Endodermal cell (in vitro differentiated cells): ENCODE measurements at regions not wholly inside any gene's neighbourhood (a gene's known extent, or its start where the extent isn't known, plus 50 kb on each side); places are given as distances from the start of the nearest gene placed in this dataset.

Experiments used
- DNase-seq: peaks from one replicate; pipeline ENCODE4 v3.0.0-alpha.2; 2017
- H3K27ac ChIP-seq: 2 replicates; pipeline ENCODE4 v1.5.1; 2013; ENCODE audit warnings: mild to moderate bottlenecking, low read depth, low read length, moderate library complexity
- H3K27me3 ChIP-seq: 2 replicates; pipeline ENCODE4 v1.6.1; 2013; ENCODE audit warnings: mild to moderate bottlenecking, low read length, moderate library complexity; ENCODE audit not compliant: insufficient read depth, control insufficient read depth, poor library complexity, severe bottlenecking
- H3K36me3 ChIP-seq: 2 replicates; pipeline ENCODE4 v1.7.0; 2013; ENCODE audit warnings: mild to moderate bottlenecking, low read length, moderate library complexity; ENCODE audit not compliant: control insufficient read depth, insufficient read depth
- H3K4me1 ChIP-seq: one replicate; pipeline ENCODE4 v1.7.0; 2013; ENCODE audit warnings: low read length; ENCODE audit not compliant: control insufficient read depth, insufficient read depth
- H3K4me3 ChIP-seq: 2 replicates; pipeline ENCODE4 v1.5.1; 2013; ENCODE audit warnings: mild to moderate bottlenecking, low read length, moderate library complexity
- H3K9ac ChIP-seq: 2 replicates; pipeline ENCODE4 v1.6.1; 2013; ENCODE audit warnings: mild to moderate bottlenecking, low read length, moderate library complexity; ENCODE audit not compliant: poor library complexity, severe bottlenecking; ENCODE audit errors: extremely low read depth
- H3K9me3 ChIP-seq: 2 replicates; pipeline ENCODE4 v1.6.1; 2013; ENCODE audit warnings: mild to moderate bottlenecking, low read length, moderate library complexity; ENCODE audit not compliant: control insufficient read depth
- H3K27ac Mint-ChIP-seq: 2 replicates; pipeline ENCODE4 v1.8.0; 2020; ENCODE audit warnings: mixed read lengths
- H3K27me3 Mint-ChIP-seq: 2 replicates; pipeline ENCODE4 v1.8.0; 2021; ENCODE audit warnings: mild to moderate bottlenecking, mixed read lengths; ENCODE audit not compliant: insufficient read depth
- H3K36me3 Mint-ChIP-seq: 2 replicates; pipeline ENCODE4 v1.8.0; 2020; ENCODE audit warnings: low read depth, mixed read lengths
- H3K4me1 Mint-ChIP-seq: 2 replicates; pipeline ENCODE4 v1.8.0; 2020; ENCODE audit warnings: mixed read lengths
- H3K4me3 Mint-ChIP-seq: 2 replicates; pipeline ENCODE4 v1.8.0; 2020; ENCODE audit warnings: mild to moderate bottlenecking, moderate library complexity, mixed read lengths
- H3K9me3 Mint-ChIP-seq: 2 replicates; pipeline ENCODE4 v1.8.0; 2020; ENCODE audit warnings: mild to moderate bottlenecking, mixed read lengths
- WGBS, 2 experiments: methylation state at CpG; one replicate each; pipeline versions ENCODE4 v1.1.5 to v1.1.7; 2013; ENCODE audit warnings: missing lambda C conversion rate in 2 of 2, mixed read lengths in 1 of 2; ENCODE audit not compliant: insufficient coverage in 1 of 2, insufficient read length in 1 of 2; 5-methylcytosine and 5-hydroxymethylcytosine counted together
- TF ChIP-seq, protein P1 (sequence below): fragments of 200-600 bp; sonication (generic); conservative IDR thresholded peaks from 2 replicates; pipeline ENCODE4 v1.5.0; 2021; ENCODE audit warnings: antibody characterized with exemption, mild to moderate bottlenecking

DNA sequence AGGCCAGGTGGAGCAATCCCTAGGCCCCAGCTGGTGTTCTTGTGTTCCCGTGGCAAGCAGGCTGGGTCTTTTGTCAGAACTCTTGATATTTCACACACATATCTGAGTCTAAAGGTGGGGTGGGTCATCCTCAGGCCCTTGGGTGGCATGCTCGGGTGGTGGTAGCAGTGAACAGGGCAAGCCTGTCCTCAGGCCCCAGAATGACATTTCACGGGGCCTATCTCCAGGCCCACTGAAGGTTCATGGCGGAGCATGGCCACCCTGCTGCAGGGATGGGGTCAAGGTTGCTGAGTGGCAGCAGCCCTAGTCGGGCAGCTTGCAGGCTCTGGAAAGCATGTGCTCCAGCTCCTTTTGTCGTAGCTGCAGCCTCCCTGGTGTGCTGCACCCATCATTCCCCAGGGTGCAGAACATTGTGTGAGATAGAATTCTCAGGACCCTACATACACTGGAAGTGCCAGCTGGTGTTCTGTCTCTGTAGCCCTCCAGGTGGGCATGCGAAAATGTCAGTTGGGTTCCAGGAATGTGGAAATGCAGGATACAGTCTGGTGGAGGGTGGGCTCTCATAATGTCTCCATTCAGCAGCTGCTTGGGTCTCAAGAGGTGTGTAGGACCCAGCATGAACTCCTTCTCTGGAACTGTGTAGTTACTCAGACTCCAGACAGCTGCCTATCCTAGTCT lies 1571.8 kb downstream of the STIM2 start:
- Mint-ChIP-seq H3K9me3 (no peaks in the 10 kb centered on the region), H3K27ac (no peak overlapping the region), H3K4me3 (no peak overlapping the region), H3K36me3 (no peaks in the 10 kb centered on the region), H3K4me1 (peaks cover 39% of the 10 kb centered on the region), H3K27me3 (no peaks in the 10 kb centered on the region)
- no peak overlapping the region for H3K9ac ChIP-seq
- TF ChIP-seq, protein P1, sequence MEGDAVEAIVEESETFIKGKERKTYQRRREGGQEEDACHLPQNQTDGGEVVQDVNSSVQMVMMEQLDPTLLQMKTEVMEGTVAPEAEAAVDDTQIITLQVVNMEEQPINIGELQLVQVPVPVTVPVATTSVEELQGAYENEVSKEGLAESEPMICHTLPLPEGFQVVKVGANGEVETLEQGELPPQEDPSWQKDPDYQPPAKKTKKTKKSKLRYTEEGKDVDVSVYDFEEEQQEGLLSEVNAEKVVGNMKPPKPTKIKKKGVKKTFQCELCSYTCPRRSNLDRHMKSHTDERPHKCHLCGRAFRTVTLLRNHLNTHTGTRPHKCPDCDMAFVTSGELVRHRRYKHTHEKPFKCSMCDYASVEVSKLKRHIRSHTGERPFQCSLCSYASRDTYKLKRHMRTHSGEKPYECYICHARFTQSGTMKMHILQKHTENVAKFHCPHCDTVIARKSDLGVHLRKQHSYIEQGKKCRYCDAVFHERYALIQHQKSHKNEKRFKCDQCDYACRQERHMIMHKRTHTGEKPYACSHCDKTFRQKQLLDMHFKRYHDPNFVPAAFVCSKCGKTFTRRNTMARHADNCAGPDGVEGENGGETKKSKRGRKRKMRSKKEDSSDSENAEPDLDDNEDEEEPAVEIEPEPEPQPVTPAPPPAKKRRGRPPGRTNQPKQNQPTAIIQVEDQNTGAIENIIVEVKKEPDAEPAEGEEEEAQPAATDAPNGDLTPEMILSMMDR = no peak
- no peak overlapping the region for H3K4me3 ChIP-seq
- WGBS, 2 experiments = 92 to 100% methylated on average over 1 to 7 of the region's 7 CpGs
- H3K27me3 ChIP-seq = no peaks in the 10 kb centered on the region
- H3K36me3 ChIP-seq = no peaks in the 10 kb centered on the region
- peaks cover 20% of the 10 kb centered on the region for H3K4me1 ChIP-seq
- H3K27ac ChIP-seq = no peak overlapping the region
- DNase-seq = peak; percentile 41
- H3K9me3 ChIP-seq = no peaks in the 10 kb centered on the region

DNA sequence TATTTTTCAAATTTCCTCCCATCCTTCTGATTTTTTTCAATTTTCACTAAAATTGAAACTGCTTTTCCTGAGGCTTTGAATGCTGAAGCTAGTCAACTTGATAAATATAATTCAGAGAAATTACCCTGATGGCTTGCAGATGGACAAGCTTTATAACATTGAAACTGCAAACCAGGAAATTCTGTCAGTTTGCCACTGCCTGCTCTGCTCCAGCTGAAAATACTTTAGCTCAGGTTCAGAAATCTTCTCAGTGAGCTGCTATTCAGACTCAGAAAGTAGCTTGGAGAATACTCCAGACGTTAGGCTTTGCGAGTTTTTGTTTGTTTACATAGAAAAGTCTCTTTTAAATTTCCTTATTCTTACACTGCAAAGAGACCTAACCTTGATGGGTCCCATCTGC lies 1574.7 kb downstream of the STIM2 start:
- Histone ChIP-seq H3K27ac (no peak overlapping the region), H3K4me1 (peaks cover 20% of the 10 kb centered on the region), H3K9ac (peak overlapping the region; percentile 77), H3K9me3 (no peaks in the 10 kb centered on the region), H3K36me3 (no peaks in the 10 kb centered on the region), H3K4me3 (peak overlapping the region; percentile 1), H3K27me3 (no peaks in the 10 kb centered on the region)
- no peaks in the 10 kb centered on the region for H3K36me3 Mint-ChIP-seq
- H3K4me3 Mint-ChIP-seq = no peak overlapping the region
- no peaks in the 10 kb centered on the region for H3K9me3 Mint-ChIP-seq
- H3K27ac Mint-ChIP-seq = peak overlapping the region; percentile 97
- H3K4me1 Mint-ChIP-seq = peaks cover 39% of the 10 kb centered on the region
- no peaks in the 10 kb centered on the region for H3K27me3 Mint-ChIP-seq
- 40 to 55% methylated on average over 2 of the region's 2 CpGs for WGBS, 2 experiments
- TF ChIP-seq, protein P1 = no peak
- no peak for DNase-seq

DNA sequence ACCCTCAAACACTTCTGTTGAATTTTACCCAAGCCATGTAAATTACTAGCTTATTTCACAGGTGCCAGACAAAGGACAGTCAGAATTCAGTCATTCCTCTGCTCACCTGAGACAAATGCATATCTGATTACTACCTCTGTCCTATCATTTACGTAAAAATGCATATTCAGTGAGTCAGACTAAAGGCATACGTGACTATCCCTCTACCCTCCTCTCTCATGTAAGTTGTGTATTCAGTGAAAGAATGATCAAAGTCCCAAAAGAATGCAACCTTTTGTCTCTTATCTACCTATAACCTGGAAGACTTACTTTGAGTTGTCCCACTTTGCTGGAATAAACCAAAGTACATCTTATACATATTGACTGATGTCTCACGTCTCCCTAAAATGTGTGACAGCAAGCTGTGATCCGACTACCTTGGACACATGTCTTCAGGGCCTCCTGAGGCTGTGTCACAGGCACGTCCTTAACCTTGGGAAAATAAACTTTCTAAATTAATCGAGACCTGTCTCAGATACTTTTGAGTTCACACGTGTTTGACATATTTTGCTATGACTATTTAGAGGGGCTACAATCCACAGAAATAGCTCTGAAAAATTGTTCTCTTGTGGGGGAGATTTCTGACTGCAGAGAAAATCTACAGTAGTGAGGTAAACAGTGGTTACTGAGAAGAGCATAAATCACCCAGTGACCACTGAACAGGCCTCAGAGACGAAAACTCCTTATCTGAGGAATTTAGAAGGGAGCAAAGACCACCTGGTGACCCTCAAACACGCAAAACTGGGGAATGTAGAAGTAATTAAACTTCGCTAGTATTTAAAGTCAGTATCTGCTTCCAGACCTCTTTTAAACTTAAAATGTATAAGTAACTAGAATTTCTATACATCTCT lies 1575.8 kb downstream of the STIM2 start:
- H3K27me3 ChIP-seq = no peaks in the 10 kb centered on the region
- no peaks in the 10 kb centered on the region for H3K9me3 Mint-ChIP-seq
- peaks cover 39% of the 10 kb centered on the region for H3K4me1 Mint-ChIP-seq
- H3K4me1 ChIP-seq = peaks cover 20% of the 10 kb centered on the region
- peak overlapping the region; percentile 77 for H3K9ac ChIP-seq
- peak overlapping the region; percentile 55 for H3K27ac ChIP-seq
- H3K36me3 Mint-ChIP-seq = no peaks in the 10 kb centered on the region
- TF ChIP-seq, protein P1 = no peak
- no peaks in the 10 kb centered on the region for H3K27me3 Mint-ChIP-seq
- H3K4me3 Mint-ChIP-seq = peak overlapping the region; percentile 1
- no peaks in the 10 kb centered on the region for H3K36me3 ChIP-seq
- peak overlapping the region; percentile 97 for H3K27ac Mint-ChIP-seq
- peak overlapping the region; percentile 1 for H3K4me3 ChIP-seq
- H3K9me3 ChIP-seq = no peaks in the 10 kb centered on the region
- WGBS, 2 experiments = 59 to 65% methylated on average over 6 to 10 of the region's 10 CpGs
- DNase-seq = peak; percentile 63
